ENCODE measurements at regions not wholly inside any gene's neighbourhood (a gene's known extent, or its start where the extent isn't known, plus 50 kb on each side); places are given as distances from the start of the nearest gene placed in this dataset.

GRCh38 chr11:127137771-127138280 lies 137.3 kb upstream of the KIRREL3 start:
- TF ChIP-seq, protein P1, sequence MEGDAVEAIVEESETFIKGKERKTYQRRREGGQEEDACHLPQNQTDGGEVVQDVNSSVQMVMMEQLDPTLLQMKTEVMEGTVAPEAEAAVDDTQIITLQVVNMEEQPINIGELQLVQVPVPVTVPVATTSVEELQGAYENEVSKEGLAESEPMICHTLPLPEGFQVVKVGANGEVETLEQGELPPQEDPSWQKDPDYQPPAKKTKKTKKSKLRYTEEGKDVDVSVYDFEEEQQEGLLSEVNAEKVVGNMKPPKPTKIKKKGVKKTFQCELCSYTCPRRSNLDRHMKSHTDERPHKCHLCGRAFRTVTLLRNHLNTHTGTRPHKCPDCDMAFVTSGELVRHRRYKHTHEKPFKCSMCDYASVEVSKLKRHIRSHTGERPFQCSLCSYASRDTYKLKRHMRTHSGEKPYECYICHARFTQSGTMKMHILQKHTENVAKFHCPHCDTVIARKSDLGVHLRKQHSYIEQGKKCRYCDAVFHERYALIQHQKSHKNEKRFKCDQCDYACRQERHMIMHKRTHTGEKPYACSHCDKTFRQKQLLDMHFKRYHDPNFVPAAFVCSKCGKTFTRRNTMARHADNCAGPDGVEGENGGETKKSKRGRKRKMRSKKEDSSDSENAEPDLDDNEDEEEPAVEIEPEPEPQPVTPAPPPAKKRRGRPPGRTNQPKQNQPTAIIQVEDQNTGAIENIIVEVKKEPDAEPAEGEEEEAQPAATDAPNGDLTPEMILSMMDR (IDR thresholded peaks at IDR 0.05) = no peak
- no peak for TF ChIP-seq POLR2A (IDR thresholded peaks at IDR 0.05)

All from uterus (tissue), 2 donors.